WERI-Rb-1 (cell line): ENCODE measurements at regions not wholly inside any gene's neighbourhood (a gene's known extent, or its start where the extent isn't known, plus 50 kb on each side); places are given as distances from the start of the nearest gene placed in this dataset.

Experiments
- DNase-seq: peaks from one replicate; pipeline ENCODE4 v3.0.0-alpha.2; 2020
- H3K27ac ChIP-seq: fragments of 250-450 bp; sonication (Bioruptor Pico); 2 replicates; pipeline ENCODE4 v1.5.1; 2020; ENCODE audit warnings: mild to moderate bottlenecking, moderate library complexity
- H3K27me3 ChIP-seq: fragments of 250-450 bp; sonication (Bioruptor Pico); 2 replicates; pipeline ENCODE4 v1.5.1; 2021; ENCODE audit warnings: mild to moderate bottlenecking, low read depth, moderate library complexity; ENCODE audit not compliant: insufficient read depth, severe bottlenecking
- H3K36me3 ChIP-seq: fragments of 250-450 bp; sonication (Bioruptor Pico); 2 replicates; pipeline ENCODE4 v1.5.1; 2020; ENCODE audit warnings: mild to moderate bottlenecking, moderate library complexity
- H3K4me3 ChIP-seq: 2 replicates; pipeline ENCODE4 v1.5.1; 2011; ENCODE audit warnings: low read depth, mild to moderate bottlenecking, control low read depth, low read length
- H3K9me3 ChIP-seq: fragments of 250-450 bp; sonication (Bioruptor Pico); 2 replicates; pipeline ENCODE4 v1.5.1; 2021; ENCODE audit warnings: mild to moderate bottlenecking, moderate library complexity; ENCODE audit not compliant: severe bottlenecking
- TF ChIP-seq, protein P1 (sequence below): IDR thresholded peaks from 2 replicates; pipeline ENCODE4 v1.5.1; 2011; ENCODE audit warnings: low read depth, mild to moderate bottlenecking, control low read depth, inconsistent platforms, low read length

DNA sequence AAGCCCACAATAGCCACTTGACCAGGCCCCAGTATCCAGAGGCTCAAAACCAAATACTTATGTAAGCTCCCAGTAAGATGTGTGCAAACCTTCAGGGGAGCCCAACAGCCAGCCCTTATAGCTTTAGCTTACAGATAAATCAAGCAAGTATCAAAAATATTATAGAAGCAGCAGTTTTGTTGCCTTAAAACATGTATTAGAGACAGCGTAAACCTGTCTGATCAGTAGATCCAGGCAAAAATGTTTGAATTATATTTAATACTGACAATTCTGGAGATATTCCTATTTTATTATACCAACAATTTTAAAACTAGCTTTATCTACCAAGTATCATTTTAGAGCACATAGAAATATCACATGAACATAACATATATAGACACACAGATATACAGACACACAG lies 365.6 kb upstream of the KLF4 start:
- H3K27ac ChIP-seq, result no peak overlapping the region
- DNase-seq, result no peak
- no peak overlapping the region for H3K4me3 ChIP-seq
- TF ChIP-seq, protein P1, sequence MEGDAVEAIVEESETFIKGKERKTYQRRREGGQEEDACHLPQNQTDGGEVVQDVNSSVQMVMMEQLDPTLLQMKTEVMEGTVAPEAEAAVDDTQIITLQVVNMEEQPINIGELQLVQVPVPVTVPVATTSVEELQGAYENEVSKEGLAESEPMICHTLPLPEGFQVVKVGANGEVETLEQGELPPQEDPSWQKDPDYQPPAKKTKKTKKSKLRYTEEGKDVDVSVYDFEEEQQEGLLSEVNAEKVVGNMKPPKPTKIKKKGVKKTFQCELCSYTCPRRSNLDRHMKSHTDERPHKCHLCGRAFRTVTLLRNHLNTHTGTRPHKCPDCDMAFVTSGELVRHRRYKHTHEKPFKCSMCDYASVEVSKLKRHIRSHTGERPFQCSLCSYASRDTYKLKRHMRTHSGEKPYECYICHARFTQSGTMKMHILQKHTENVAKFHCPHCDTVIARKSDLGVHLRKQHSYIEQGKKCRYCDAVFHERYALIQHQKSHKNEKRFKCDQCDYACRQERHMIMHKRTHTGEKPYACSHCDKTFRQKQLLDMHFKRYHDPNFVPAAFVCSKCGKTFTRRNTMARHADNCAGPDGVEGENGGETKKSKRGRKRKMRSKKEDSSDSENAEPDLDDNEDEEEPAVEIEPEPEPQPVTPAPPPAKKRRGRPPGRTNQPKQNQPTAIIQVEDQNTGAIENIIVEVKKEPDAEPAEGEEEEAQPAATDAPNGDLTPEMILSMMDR, result no peak
- H3K27me3 ChIP-seq, result peaks cover 70% of the 10 kb centered on the region
- H3K9me3 ChIP-seq, result peaks cover 9% of the 10 kb centered on the region
- H3K36me3 ChIP-seq, result no peaks in the 10 kb centered on the region

DNA sequence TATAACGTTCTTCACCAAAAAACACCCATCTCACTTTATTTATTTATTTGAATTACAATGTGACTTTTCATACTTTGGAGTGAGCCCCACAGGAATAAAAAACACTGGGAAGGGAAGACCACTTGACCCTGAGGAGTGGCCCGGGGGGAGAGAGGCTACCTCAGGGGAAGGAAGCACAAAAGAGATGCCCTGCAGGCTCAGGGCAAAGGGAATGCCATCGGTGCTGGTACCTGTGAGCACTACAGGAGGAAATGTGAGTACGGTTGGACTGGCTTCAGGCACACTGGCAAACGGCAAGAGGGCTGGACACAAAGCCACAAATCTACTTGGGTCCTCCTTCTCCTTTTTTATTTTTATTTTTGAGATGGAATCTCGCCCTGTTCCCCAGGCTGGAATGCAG lies 363.9 kb upstream of the KLF4 start:
- H3K9me3 ChIP-seq, result peaks cover 6% of the 10 kb centered on the region
- TF ChIP-seq, protein P1, result no peak
- no peak overlapping the region for H3K4me3 ChIP-seq
- no peak for DNase-seq
- H3K27me3 ChIP-seq, result peaks cover 71% of the 10 kb centered on the region
- no peaks in the 10 kb centered on the region for H3K36me3 ChIP-seq
- H3K27ac ChIP-seq, result no peak overlapping the region

DNA sequence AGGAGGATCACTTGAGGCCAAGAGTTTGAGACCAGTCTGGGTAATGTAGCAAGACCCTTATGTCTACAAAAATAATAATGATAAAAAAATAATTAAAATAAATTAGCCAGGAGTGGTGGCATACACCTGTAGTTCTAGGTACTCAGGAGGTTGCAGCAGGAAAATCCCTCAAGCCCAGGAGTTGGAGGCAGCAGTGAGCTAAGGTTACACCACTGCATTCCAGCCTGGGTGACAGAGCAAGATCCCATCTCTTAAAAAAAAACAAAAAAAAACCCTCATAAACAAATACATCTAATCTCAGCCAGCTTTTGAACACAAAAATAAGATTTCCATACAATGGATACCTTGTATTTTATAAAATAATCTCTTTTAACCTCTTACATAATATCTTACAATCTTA lies 363.3 kb upstream of the KLF4 start:
- no peak for DNase-seq
- Histone ChIP-seq H3K36me3 (no peaks in the 10 kb centered on the region), H3K27ac (no peak overlapping the region), H3K27me3 (peaks cover 72% of the 10 kb centered on the region), H3K9me3 (peaks cover 6% of the 10 kb centered on the region), H3K4me3 (no peak overlapping the region)
- TF ChIP-seq, protein P1, result no peak

DNA sequence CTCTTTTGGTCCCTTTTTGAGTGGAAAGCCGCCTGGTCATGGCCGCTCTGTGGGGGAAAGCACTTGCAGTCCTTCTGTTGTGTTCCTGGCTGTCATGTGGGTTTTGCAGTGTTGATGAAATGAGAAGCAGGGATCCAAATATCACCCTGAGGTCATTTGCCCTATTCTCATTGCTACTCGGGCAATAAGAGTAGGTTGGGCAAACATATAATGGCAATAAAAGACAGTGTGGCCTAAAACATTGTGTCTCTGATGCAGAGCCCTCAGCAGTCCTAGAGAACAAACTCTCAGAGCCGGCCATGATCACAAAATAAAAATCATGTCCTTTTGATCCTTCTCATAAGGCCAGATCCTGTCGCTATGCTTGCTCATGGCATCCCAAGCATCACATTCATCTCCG lies 361.1 kb upstream of the KLF4 start:
- Histone ChIP-seq H3K9me3 (peaks cover 6% of the 10 kb centered on the region), H3K27me3 (peaks cover 75% of the 10 kb centered on the region), H3K4me3 (no peak overlapping the region), H3K36me3 (no peaks in the 10 kb centered on the region), H3K27ac (no peak overlapping the region)
- no peak for DNase-seq
- TF ChIP-seq, protein P1, result no peak

DNA sequence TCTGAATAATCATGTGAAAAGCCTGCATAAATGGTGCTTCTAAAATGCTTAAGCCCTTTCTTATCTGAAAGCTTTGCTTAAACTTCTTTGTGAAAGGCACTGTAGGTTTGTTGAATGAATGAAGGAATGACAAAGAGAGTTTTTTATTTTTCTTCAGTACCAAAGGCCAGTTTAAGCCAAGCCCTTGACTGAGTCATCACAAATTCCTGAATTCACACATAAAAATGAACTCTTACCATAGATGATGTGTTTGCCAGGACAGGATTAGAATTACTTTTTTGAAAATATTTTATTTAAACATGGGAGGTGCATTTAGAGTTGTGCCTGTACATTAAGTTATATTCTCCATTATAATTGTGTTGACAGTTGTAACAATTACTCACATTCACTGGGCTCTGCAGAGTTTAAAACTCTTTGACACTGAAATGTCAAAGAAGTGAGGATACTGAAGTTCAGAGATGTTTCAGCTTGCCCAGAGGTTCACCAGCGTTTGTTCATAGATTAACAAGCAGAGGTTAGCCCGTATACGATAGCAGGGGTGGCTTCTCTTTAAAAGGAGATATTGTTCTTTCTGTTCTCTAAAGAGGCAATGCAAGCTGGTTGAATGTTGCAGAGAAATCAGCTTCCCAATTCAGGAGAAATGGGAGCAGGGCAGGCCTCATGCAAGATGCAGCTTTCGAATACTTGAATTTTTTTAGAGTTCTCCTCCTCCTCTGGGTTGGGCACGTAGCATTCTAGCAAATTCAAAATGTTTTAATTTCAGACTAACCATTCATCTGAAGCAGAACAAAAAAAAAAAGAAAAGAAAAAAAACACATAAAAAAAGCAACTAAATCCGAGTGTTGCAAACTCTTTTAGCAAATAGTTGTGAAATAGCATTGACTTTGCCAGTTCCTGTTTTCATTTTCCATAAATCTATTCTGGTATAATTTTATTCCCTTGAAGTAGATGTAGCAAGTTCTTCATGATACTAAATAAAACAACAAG lies 358.7 kb upstream of the KLF4 start:
- Histone ChIP-seq H3K27ac (no peak overlapping the region), H3K36me3 (no peaks in the 10 kb centered on the region), H3K9me3 (no peaks in the 10 kb centered on the region), H3K27me3 (peaks cover 76% of the 10 kb centered on the region), H3K4me3 (no peak overlapping the region)
- TF ChIP-seq, protein P1, result no peak
- no peak for DNase-seq
